CD4-positive, CD25-positive, alpha-beta regulatory T cell (primary cell): ENCODE measurements at regions not wholly inside any gene's neighbourhood (a gene's known extent, or its start where the extent isn't known, plus 50 kb on each side); places are given as distances from the start of the nearest gene placed in this dataset.

Experiments used
- ATAC-seq, 2 donors: fragments of 150-1000 bp; cut with Tn5 transposase; one replicate each; pipeline ENCODE4 v1.10.0; 2021; ENCODE audit warnings: low read depth in 2 of 2, moderate number of reproducible peaks in 2 of 2, moderate library complexity in 1 of 2
- DNase-seq, 3 donors: peaks; one replicate each; pipeline versions ENCODE4 v3.0.0 to v3.0.0-alpha.2; 2012 to 2022; ENCODE audit warnings: mixed read lengths in 1 of 3
- H3K27ac ChIP-seq: one replicate; pipeline ENCODE4 v1.7.0; 2013; ENCODE audit warnings: mild to moderate bottlenecking, low read length; ENCODE audit not compliant: insufficient read depth, poor library complexity, severe bottlenecking
- H3K27me3 ChIP-seq: one replicate; pipeline ENCODE4 v1.7.0; 2013; ENCODE audit warnings: low read length; ENCODE audit not compliant: control insufficient read depth, insufficient read depth
- H3K36me3 ChIP-seq: one replicate; pipeline ENCODE4 v1.7.0; 2013; ENCODE audit warnings: mild to moderate bottlenecking, low read length, moderate library complexity; ENCODE audit not compliant: control insufficient read depth, insufficient read depth
- H3K4me1 ChIP-seq: 2 replicates; pipeline ENCODE4 v1.7.0; 2013; ENCODE audit warnings: mild to moderate bottlenecking, low read length; ENCODE audit not compliant: insufficient read depth, control insufficient read depth, poor library complexity, severe bottlenecking
- H3K4me3 ChIP-seq: one replicate; pipeline ENCODE4 v1.7.0; 2013; ENCODE audit warnings: low read depth, mild to moderate bottlenecking, low read length, moderate library complexity
- H3K9me3 ChIP-seq, 2 experiments: 1 replicate in 1 of 2; 2 replicates in 1 of 2; pipeline ENCODE4 v1.7.0; 2013; ENCODE audit warnings: low read length in 2 of 2, mild to moderate bottlenecking in 1 of 2, moderate library complexity in 1 of 2; ENCODE audit not compliant: control insufficient read depth in 2 of 2
- H3K27ac Mint-ChIP-seq, 3 donors: one replicate each; pipeline ENCODE4 v1.8.0; 2020 to 2022; ENCODE audit warnings: mild to moderate bottlenecking in 3 of 3, mixed read lengths in 3 of 3, moderate library complexity in 2 of 3
- H3K27me3 Mint-ChIP-seq: one replicate; pipeline ENCODE4 v1.8.0; 2022; ENCODE audit warnings: mild to moderate bottlenecking, mixed read lengths
- H3K36me3 Mint-ChIP-seq: one replicate; pipeline ENCODE4 v1.8.0; 2020; ENCODE audit warnings: mixed read lengths
- H3K4me1 Mint-ChIP-seq, 4 donors: one replicate each; pipeline ENCODE4 v1.8.0; 2020 to 2022; ENCODE audit warnings: mixed read lengths in 4 of 4, mild to moderate bottlenecking in 1 of 4
- H3K4me3 Mint-ChIP-seq, 4 donors: one replicate each; pipeline ENCODE4 v1.8.0; 2020 to 2022; ENCODE audit warnings: mild to moderate bottlenecking in 4 of 4, mixed read lengths in 4 of 4, moderate library complexity in 3 of 4
- H3K9me3 Mint-ChIP-seq, 7 donors: one replicate each; pipeline ENCODE4 v1.8.0; 2020 to 2022; ENCODE audit warnings: mixed read lengths in 7 of 7, mild to moderate bottlenecking in 3 of 7, moderate library complexity in 2 of 7

DNA sequence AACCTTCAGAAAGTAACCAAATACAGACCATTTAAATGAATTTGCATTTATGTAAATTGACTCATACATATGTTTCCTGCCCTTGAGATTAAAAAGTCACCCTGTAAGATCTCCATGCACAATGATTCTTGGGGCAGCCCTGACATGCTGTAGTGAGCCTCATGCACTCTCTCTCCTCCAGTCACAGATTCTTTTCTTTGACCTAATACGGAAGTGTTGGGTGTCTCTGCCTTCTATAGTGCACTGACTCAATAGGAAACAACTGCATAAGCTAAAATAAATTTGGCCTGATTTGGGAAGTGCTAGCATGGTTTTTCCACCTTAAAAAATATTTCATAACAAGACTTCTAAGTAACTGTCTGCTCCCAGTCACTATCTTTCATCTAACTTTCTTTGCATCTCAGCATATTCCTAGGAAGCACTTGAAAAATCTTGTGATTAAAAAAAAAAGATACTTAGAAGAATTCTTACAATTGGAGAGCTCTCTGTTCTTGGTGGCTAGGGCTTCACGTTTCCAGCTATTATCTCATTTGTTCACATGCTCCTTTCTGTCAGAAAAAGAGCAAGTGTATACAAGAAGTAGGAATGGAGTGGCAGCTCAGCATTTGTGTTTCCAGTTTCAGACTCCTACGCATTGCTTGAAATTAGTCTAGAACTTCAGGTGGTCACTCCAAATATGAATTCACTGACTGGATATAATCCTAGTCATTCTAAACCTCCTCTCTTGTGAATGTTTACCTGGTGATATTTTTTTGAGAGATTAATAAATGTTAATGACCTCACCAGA lies 207.9 kb upstream of the COL8A1 start:
- Histone ChIP-seq H3K27ac (no peak overlapping the region), H3K4me1 (no peaks in the 10 kb centered on the region), H3K27me3 (no peaks in the 10 kb centered on the region), H3K36me3 (no peaks in the 10 kb centered on the region), H3K9me3 (no peaks in the 10 kb centered on the region), H3K4me3 (no peak overlapping the region)
- H3K9me3 Mint-ChIP-seq, result peaks cover 0 to 11% (median 3%) of the 10 kb centered on the region in 7 donors
- H3K4me3 Mint-ChIP-seq, result no peak overlapping the region
- no peak for ATAC-seq
- DNase-seq, result no peak
- H3K36me3 Mint-ChIP-seq, result no peaks in the 10 kb centered on the region
- no peaks in the 10 kb centered on the region for H3K27me3 Mint-ChIP-seq
- H3K27ac Mint-ChIP-seq, result no peak overlapping the region
- no peaks in the 10 kb centered on the region for H3K4me1 Mint-ChIP-seq

DNA sequence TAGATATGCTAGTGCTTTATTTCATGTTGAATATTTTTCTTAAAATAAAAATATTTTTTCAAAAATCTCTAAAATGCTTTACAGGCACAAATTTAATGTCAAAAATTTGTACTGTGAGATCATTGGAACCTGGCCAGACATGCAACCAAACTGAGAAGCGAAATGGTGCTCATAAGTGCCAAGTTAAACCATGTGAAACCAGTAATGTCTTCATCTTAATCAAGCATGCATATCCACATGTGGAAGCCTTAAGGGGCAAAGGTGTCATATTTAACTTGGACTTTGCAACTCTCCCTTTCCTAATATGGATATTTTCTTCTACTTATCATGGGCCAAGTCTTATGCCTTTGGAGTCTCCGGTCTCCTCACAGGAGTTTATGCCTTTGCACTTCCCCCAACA lies 208.9 kb upstream of the COL8A1 start:
- no peaks in the 10 kb centered on the region for H3K27me3 Mint-ChIP-seq

GRCh38 chr3:99425930-99426329 lies 212.5 kb upstream of the COL8A1 start:
- ATAC-seq, result no peak
- Mint-ChIP-seq H3K27ac (no peak overlapping the region), H3K4me1 (no peaks in the 10 kb centered on the region), H3K36me3 (no peaks in the 10 kb centered on the region), H3K4me3 (no peak overlapping the region), H3K9me3 (peaks cover 0 to 7% (median 2%) of the 10 kb centered on the region in 7 donors), H3K27me3 (no peaks in the 10 kb centered on the region)
- Histone ChIP-seq H3K4me1 (no peaks in the 10 kb centered on the region), H3K27ac (no peak overlapping the region), H3K27me3 (no peaks in the 10 kb centered on the region), H3K9me3 (no peaks in the 10 kb centered on the region), H3K36me3 (no peaks in the 10 kb centered on the region), H3K4me3 (no peak overlapping the region)
- DNase-seq, result no peak

More for the DNA sequence above, 208.9 kb upstream of the COL8A1 start:
- Histone ChIP-seq H3K4me3 (no peak overlapping the region), H3K9me3 (no peaks in the 10 kb centered on the region), H3K36me3 (no peaks in the 10 kb centered on the region), H3K4me1 (no peaks in the 10 kb centered on the region), H3K27me3 (no peaks in the 10 kb centered on the region), H3K27ac (no peak overlapping the region)
- H3K9me3 Mint-ChIP-seq, result peaks cover 0 to 7% (median 2%) of the 10 kb centered on the region in 7 donors
- H3K36me3 Mint-ChIP-seq, result no peaks in the 10 kb centered on the region
- H3K4me1 Mint-ChIP-seq, result no peaks in the 10 kb centered on the region
- no peak overlapping the region for H3K27ac Mint-ChIP-seq
- ATAC-seq (no peak), DNase-seq (no peak)
- no peak overlapping the region for H3K4me3 Mint-ChIP-seq

DNA sequence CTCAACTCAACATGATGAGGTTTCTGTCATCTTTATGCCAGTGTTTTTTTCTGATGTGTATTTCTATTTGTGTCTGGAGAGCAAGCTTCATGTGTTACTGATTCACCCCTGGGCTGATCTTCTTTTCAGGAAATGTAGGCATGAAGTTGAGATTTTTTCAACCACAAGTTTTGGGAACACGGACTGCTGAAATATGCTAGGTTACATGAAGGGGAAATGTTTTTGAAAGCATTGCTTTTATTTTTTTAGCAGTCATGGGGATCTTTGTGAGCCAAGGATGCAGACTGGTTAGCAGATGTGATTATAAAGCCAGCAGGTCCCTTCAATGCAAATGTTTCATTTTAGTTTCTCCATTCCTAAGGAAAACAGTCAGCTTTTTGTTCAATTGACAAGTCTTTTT lies 219.3 kb upstream of the COL8A1 start:
- no peak overlapping the region for H3K4me3 Mint-ChIP-seq
- H3K27ac Mint-ChIP-seq, result no peak overlapping the region
- H3K4me1 Mint-ChIP-seq, result no peaks in the 10 kb centered on the region
- no peaks in the 10 kb centered on the region for H3K36me3 Mint-ChIP-seq
- peaks cover 0 to 3% (median 1%) of the 10 kb centered on the region in 7 donors for H3K9me3 Mint-ChIP-seq
- H3K27me3 ChIP-seq, result no peaks in the 10 kb centered on the region
- no peaks in the 10 kb centered on the region for H3K36me3 ChIP-seq
- H3K4me1 ChIP-seq, result no peaks in the 10 kb centered on the region
- H3K27me3 Mint-ChIP-seq, result no peaks in the 10 kb centered on the region
- ATAC-seq (no peak), DNase-seq (no peak)
- H3K4me3 ChIP-seq, result no peak overlapping the region
- H3K9me3 ChIP-seq, result no peaks in the 10 kb centered on the region
- H3K27ac ChIP-seq, result no peak overlapping the region

- H3K27ac ChIP-seq, result no peak overlapping the region
- ATAC-seq, result no peak
Measured at GRCh38 chr3:99418709-99419108, 219.7 kb upstream of the COL8A1 start.

GRCh38 chr3:99418209-99418635 lies 220.2 kb upstream of the COL8A1 start:
- no peak overlapping the region for H3K4me3 Mint-ChIP-seq
- ATAC-seq (no peak), DNase-seq (no peak)
- Histone ChIP-seq H3K27me3 (no peaks in the 10 kb centered on the region), H3K36me3 (no peaks in the 10 kb centered on the region), H3K9me3 (no peaks in the 10 kb centered on the region), H3K27ac (no peak overlapping the region), H3K4me1 (no peaks in the 10 kb centered on the region), H3K4me3 (no peak overlapping the region)
- H3K36me3 Mint-ChIP-seq, result no peaks in the 10 kb centered on the region
- no peaks in the 10 kb centered on the region for H3K4me1 Mint-ChIP-seq
- no peak overlapping the region for H3K27ac Mint-ChIP-seq
- peaks cover 0 to 3% (median 1%) of the 10 kb centered on the region in 7 donors for H3K9me3 Mint-ChIP-seq
- no peaks in the 10 kb centered on the region for H3K27me3 Mint-ChIP-seq

More at GRCh38 chr3:99418709-99419108, 219.7 kb upstream of the COL8A1 start:
- no peaks in the 10 kb centered on the region for H3K36me3 Mint-ChIP-seq
- H3K36me3 ChIP-seq, result no peaks in the 10 kb centered on the region
- no peaks in the 10 kb centered on the region for H3K27me3 ChIP-seq
- no peaks in the 10 kb centered on the region for H3K27me3 Mint-ChIP-seq
- H3K9me3 Mint-ChIP-seq, result peaks cover 0 to 3% (median 1%) of the 10 kb centered on the region in 7 donors
- no peaks in the 10 kb centered on the region for H3K4me1 ChIP-seq
- no peaks in the 10 kb centered on the region for H3K9me3 ChIP-seq
- DNase-seq, result no peak
- no peak overlapping the region for H3K4me3 Mint-ChIP-seq
- H3K4me1 Mint-ChIP-seq, result no peaks in the 10 kb centered on the region
- no peak overlapping the region for H3K4me3 ChIP-seq
- H3K27ac Mint-ChIP-seq, result no peak overlapping the region

DNA sequence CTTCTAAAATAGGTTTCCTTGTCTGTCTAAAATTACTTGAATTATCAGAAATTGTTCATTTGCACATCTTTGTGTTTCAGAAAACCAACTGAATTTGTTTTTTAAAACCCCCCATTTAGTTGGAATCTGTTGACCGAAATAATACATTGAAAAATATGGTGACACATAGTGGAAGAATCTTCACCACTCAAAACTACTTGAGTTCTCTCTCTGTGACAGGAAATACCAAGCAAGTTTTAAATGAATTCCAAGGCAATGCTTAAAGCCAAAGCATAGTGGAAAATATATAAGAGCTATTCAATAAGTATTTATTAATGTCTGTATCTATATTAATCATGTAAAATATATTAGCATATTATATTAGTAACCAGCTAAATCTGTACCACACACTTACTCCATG lies 224.9 kb upstream of the COL8A1 start:
- Mint-ChIP-seq H3K4me1 (no peaks in the 10 kb centered on the region), H3K27ac (no peak overlapping the region), H3K36me3 (no peaks in the 10 kb centered on the region), H3K4me3 (no peak overlapping the region), H3K9me3 (peaks cover 0 to 5% (median 1%) of the 10 kb centered on the region in 7 donors), H3K27me3 (no peaks in the 10 kb centered on the region)
- ATAC-seq (no peak), DNase-seq (no peak)
- no peaks in the 10 kb centered on the region for H3K9me3 ChIP-seq
- no peaks in the 10 kb centered on the region for H3K27me3 ChIP-seq
- no peaks in the 10 kb centered on the region for H3K4me1 ChIP-seq
- no peak overlapping the region for H3K4me3 ChIP-seq
- no peak overlapping the region for H3K27ac ChIP-seq
- no peaks in the 10 kb centered on the region for H3K36me3 ChIP-seq

GRCh38 chr3:99410789-99411311 lies 227.5 kb upstream of the COL8A1 start:
- H3K27me3 Mint-ChIP-seq, result no peaks in the 10 kb centered on the region
- Histone ChIP-seq H3K36me3 (no peaks in the 10 kb centered on the region), H3K27me3 (no peaks in the 10 kb centered on the region), H3K4me3 (no peak overlapping the region), H3K9me3 (no peaks in the 10 kb centered on the region), H3K27ac (no peak overlapping the region), H3K4me1 (no peaks in the 10 kb centered on the region)
- no peak overlapping the region for H3K27ac Mint-ChIP-seq
- DNase-seq (no peak), ATAC-seq (no peak)
- H3K36me3 Mint-ChIP-seq, result peaks cover 4% of the 10 kb centered on the region
- no peak overlapping the region for H3K4me3 Mint-ChIP-seq
- H3K9me3 Mint-ChIP-seq, result peaks cover 0 to 12% (median 3%) of the 10 kb centered on the region in 7 donors
- H3K4me1 Mint-ChIP-seq, result no peaks in the 10 kb centered on the region
